Stimulated activated CD4-positive, alpha-beta T cell treated with anti-CD3 and anti-CD28 coated beads, Interleukin-12 subunit alpha, Interleukin-12 subunit beta, amount 100 ng/mL, for 4 hours (primary cell): ENCODE measurements at regions not wholly inside any gene's neighbourhood (a gene's known extent, or its start where the extent isn't known, plus 50 kb on each side); places are given as distances from the start of the nearest gene placed in this dataset.
"Not testable (repeated sequence)": the region's sequence is repeated elsewhere in the genome, so short reads cannot be mapped to it uniquely, and the experiment has no call there.

Experiments used
- DNase-seq: peaks from one replicate; pipeline ENCODE4 v3.0.0-alpha.2; 2020

- no peak for DNase-seq
Observed at GRCh38 chr1:87398641-87399040, 70.0 kb downstream of the LMO4 start.

DNA sequence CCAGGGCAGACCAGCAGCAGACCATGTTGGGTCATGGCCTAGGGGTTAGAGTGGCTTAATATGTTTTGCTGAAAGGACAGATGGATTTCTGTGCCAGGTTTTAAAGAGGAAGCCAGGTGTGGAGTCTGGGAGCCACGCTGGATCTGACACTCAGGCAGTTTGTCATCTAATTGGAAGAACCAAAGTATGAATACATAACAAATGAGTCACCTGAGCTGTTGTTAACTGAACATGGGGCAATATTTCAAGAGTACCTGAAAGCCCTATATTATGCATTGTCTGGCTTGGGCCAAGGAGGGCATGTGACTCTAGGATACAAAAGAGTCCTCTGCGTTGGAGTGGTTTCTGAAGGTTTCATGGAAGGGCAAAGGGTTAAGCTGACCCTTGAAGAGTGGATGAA lies 70.6 kb downstream of the LMO4 start:
- no peak for DNase-seq

DNA sequence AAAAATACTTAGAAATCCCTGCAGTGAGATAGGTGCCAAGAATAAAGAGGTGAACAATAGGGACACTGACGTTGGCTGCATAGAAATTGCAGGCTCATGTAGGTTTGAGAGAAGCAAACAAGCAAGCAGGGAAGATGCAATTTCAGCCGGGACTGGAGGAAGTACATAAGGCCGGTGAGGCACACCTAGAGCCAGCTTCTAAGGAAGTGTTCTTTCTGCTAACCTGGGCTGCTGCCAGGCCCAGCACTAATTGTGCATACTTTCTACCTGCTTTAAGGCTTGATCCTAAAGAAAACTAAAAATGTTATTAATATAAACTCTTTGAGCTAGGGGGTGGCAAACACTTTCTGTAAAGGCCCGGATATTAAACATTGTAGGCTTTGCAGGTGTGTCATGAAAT lies 71.0 kb downstream of the LMO4 start:
- DNase-seq = no peak

- DNase-seq = no peak
Observed at GRCh38 chr1:87400813-87401212, 72.1 kb downstream of the LMO4 start.

DNA sequence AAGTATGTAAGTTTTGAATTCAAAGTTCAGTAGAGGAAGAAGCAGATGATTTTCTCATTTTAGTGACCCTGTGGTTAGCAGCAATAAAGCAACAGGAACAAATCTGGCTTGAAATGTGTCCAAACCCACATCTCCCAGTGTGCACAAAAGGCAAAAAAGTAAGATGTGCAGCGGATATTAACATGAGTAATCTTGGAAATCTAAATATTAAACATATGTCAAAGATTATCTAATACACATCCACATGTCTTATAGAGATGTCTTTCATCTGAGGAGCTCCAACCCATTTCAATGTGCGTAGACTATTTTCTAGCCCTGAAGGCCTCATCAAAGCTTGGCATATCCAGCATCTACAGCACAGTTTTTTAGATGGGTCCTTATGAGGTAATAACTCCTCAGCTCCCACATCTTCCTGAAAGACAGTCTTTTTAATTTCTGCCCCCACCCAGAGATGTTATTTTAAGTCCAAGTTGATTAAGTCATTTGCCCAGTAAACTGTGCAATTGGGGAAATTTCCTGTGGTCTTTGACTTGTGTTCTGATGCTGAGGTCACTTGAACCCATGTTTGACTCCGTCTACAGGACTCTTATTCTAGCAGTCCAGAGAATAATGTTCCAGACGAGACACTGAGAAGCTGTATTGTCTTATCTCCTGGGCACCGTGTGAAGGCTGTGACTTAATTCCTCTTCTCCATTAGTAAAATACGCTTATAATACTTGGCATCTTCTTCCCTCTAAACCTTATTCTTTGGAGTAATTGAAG lies 73.7 kb downstream of the LMO4 start:
- no peak for DNase-seq

- DNase-seq = no peak
Observed at GRCh38 chr1:87403061-87403820, 74.6 kb downstream of the LMO4 start.

- no peak for DNase-seq
Observed at GRCh38 chr1:87404296-87404695, 75.6 kb downstream of the LMO4 start.

GRCh38 chr1:87408665-87409248 lies 80.1 kb downstream of the LMO4 start:
- DNase-seq = no peak

DNA sequence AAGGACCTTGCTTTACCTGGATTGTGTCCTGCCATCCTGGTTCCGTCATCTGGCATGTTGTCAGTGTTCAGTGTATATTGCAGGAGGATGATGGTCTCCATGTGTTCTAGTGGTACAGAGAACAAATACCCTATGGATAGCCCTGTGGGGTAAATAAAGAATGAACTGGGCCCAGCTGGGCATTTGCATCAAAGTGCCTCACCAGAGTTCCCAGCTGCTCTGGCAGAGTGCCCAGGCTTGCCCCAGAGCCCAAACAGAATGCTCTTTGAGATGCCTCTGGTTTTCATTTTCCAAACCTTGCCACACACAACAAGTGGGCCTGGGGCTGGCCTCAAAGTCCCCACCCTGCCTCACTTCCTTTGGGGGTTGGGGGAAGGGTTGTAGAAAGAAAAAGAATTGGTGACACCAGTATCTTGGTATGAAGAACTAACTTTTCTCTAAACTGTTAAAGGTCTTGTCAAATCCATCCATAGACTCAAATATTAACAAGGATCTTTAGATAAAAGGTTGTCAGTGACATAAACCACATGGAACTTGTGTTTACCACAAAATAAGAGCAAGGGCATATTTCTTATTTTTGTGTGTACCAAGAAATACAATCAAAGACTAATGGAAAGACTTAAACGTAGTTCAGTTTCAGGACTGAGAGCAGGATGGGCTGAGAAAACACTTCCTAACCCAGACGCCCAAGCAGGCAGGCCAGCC lies 82.2 kb downstream of the LMO4 start:
- DNase-seq = no peak

DNA sequence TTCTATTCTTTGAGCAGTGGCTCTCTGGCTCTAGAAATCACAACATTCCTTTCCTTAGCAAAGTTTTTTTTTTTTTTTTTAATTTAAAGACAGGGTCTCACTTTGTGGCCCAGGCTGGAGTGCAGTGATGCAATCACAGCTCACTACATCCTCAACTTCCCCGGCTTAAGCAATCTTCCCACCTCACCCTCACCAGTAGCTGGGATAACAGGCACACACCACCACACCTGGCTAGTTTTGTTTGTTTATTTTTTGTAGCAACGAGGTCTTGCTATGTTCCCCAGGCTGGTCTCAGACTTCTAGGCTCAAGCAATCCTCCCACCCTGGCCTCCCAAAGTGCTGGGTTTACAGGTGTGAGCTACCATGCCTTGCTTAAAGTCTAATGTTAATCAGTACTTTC lies 85.2 kb downstream of the LMO4 start:
- not testable (repeated sequence) for DNase-seq

DNA sequence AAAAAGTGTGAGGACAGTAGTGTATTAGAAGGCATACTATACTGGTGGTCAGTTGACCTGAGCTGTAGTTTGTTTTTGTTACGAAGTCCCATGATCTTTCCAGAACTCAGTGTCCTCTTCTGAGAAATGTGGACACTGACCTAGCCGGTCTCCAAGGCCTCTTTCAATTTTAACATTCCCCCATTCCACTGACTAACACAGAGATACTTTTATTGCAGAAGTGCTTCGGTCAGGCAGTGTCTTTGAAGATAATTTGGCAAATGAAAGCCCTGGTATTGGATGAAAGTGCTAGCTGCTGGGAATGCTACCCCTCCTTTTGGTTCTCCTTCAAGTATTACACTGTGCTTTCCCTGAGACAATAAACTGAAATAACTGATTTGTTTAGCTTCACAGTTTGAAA lies 89.4 kb downstream of the LMO4 start:
- no peak for DNase-seq

GRCh38 chr1:87421809-87422208 lies 93.1 kb downstream of the LMO4 start:
- DNase-seq = no peak

DNA sequence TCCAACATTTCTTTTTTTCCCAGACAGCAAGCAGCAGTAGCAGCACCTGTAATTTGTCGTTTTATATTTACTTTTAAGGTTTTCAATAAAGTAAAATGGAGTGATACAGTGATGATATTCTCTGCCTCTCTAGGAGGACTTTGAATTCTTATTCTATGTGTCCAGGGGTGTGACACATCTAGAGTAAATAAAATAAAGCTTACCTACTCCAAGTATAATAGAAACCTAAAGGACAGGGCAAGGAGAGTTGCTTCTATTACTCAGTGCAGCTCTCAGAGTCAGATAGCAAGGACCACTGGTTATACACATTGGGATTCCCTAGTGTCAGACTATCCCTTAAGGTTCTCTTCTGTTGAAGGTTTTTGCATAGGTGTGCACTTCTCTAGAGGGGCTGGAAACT lies 95.9 kb downstream of the LMO4 start:
- no peak for DNase-seq

GRCh38 chr1:87426463-87427249 lies 98.0 kb downstream of the LMO4 start:
- DNase-seq = no peak

- no peak for DNase-seq
Observed at GRCh38 chr1:87428367-87428766, 99.7 kb downstream of the LMO4 start.

DNA sequence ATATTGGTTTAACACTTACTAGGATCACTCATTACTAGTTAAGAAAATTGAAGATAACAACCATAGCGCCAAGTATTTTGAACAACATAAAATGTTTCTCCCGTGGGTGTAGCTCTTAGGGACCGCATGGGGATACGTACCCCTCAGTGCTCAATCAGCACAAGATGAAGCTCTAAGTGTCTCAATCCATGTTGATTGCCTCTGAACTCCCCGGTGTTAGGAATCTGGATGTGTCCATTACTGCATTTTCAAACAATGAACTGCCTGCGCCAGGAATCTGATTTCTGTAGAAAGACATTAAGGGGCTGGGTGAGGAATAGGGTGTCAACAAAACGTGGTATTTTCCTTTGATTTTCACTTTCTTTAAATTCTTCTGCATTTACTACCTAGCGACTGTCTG lies 100.2 kb downstream of the LMO4 start:
- DNase-seq = no peak

DNA sequence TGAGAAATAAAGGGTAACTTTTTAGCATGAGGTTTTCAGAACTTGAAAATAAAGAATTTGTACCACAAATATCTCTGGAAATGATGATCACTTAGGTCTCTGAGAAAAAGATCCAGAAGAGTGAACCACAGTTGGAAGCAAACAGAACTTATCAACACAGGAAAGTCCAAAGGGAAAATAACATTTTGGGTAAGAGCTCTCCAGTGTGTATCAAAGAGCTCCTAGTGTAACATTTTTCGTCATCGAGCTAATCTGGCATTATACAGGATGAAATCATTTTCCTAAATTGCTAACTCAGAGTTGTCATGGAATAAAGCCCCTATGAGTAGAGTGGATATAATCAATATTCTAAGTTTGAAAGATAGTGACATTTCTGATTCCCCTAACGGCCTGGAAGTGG lies 104.0 kb downstream of the LMO4 start:
- DNase-seq = no peak

- DNase-seq = not testable (repeated sequence)
Observed at GRCh38 chr1:87433101-87433500, 104.4 kb downstream of the LMO4 start.

GRCh38 chr1:87435484-87435883 lies 106.8 kb downstream of the LMO4 start:
- DNase-seq = no peak

DNA sequence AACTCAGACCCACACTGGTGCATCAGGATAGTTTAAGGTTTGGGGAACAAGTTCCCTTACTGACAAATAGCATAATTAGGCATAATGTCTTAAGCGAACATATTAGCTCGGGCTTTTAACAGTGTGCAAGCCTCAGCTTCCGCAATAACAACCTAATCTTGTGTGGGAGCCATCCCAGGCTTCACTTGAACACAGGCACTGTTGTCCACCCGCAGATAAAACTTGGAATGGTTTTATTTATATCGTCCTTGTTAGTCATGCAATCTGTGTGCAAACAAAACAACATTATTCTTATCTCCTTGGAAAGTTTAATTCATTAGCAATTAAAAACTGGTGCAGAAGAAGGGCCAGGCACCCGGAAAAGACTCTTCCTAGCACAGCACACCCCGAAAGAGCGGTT lies 107.4 kb downstream of the LMO4 start:
- not testable (repeated sequence) for DNase-seq

DNA sequence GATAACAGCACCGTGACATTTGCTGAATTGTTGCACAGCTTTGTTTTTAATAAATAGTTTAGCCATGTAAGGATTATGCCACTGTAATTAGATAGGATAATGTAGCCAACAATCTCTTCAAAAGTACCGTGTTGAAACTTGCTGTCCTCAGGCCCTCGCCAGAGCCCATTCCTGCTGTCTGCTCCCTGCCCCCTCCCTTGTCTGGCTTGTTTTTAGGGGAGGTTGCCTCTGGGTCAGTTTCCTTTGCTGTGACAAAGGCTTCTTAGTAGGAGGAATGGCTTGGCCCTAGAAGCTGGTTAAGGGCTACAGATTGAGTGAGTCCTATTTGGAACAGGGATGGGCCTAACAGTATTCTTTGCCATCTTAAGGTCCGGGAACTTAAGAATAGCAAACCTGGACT lies 107.9 kb downstream of the LMO4 start:
- no peak for DNase-seq

DNA sequence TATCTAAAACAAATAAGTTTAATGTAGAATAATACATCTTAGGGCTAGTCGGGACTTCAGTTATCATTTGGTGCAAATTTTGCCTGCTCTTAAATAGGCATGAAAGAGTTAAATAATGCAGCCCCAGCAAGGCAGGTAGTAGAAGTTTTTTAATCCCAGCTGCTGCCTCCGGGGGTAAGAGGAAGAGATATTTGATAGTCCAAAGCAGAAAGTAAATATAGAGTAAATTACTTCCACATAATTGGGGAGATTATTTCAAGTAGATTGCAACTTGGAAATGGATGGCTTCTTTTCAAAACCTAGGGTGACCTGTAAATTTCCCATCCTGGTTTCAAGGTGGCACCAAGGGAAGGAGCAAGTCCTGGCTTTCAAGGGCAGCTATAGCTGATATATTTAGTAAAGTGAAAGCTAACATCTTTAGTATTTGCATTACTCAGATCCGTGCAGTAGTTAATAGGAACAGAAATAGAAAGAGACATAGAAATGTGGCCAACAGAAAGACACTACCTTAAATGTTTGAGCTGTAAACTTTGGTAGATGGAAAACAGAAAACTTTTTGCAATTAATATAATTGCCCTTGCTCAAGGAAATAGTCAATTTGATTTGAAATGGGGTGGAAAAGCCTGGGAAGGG lies 109.1 kb downstream of the LMO4 start:
- no peak for DNase-seq
